Neural cell (in vitro differentiated cells): ENCODE measurements at regions not wholly inside any gene's neighbourhood (a gene's known extent, or its start where the extent isn't known, plus 50 kb on each side); places are given as distances from the start of the nearest gene placed in this dataset.

Experiments used
- H2AFZ ChIP-seq: fragments of 200-600, 300-800 bp; sonication (generic), shearing (Covaris generic); 2 replicates; pipeline ENCODE4 v1.6.0; 2014; ENCODE audit warnings: low read depth, mild to moderate bottlenecking, antibody characterized with exemption, low read length, moderate library complexity
- H3F3A ChIP-seq: fragments of 200-600 bp; shearing (Covaris generic); 2 replicates; pipeline ENCODE4 v1.6.1; 2016; ENCODE audit warnings: mild to moderate bottlenecking, moderate library complexity, mixed read lengths, antibody characterized with exemption, low read length; ENCODE audit not compliant: insufficient read depth, poor library complexity, severe bottlenecking
- H3K27ac ChIP-seq: fragments of 200-600, 300-800 bp; sonication (generic), shearing (Covaris generic); 2 replicates; pipeline ENCODE4 v1.5.1; 2014; ENCODE audit warnings: mild to moderate bottlenecking, low read length, moderate library complexity
- H3K27me3 ChIP-seq: fragments of 300-800, 200-600 bp; sonication (generic), shearing (Covaris generic); 2 replicates; pipeline ENCODE4 v1.6.0; 2014; ENCODE audit warnings: mild to moderate bottlenecking, low read depth, low read length, moderate library complexity; ENCODE audit not compliant: insufficient read depth
- H3K36me3 ChIP-seq: fragments of 300-800, 200-600 bp; sonication (generic), shearing (Covaris generic); 2 replicates; pipeline ENCODE4 v1.5.1; 2014; ENCODE audit warnings: mild to moderate bottlenecking, antibody characterized with exemption, low read length, moderate library complexity; ENCODE audit not compliant: insufficient read depth
- H3K4me2 ChIP-seq: fragments of 300-800, 200-600 bp; sonication (generic), shearing (Covaris generic); 2 replicates; pipeline ENCODE4 v1.6.0; 2014; ENCODE audit warnings: mild to moderate bottlenecking, low read length
- H3K4me3 ChIP-seq: fragments of 300-800, 200-600 bp; sonication (generic), shearing (Covaris generic); 2 replicates; pipeline ENCODE4 v1.5.1; 2014; ENCODE audit warnings: mild to moderate bottlenecking, low read length, moderate library complexity
- H3K79me2 ChIP-seq: fragments of 200-600 bp; shearing (Covaris generic); replicated peaks from 2 replicates; pipeline ENCODE4 v1.6.0; 2014; ENCODE audit warnings: mild to moderate bottlenecking, low read length, moderate library complexity; ENCODE audit not compliant: insufficient read depth
- H3K9ac ChIP-seq: fragments of 300-800, 200-600 bp; sonication (generic), shearing (Covaris generic); 2 replicates; pipeline ENCODE4 v1.6.1; 2016; ENCODE audit warnings: mild to moderate bottlenecking, low read length, mixed read lengths
- H3K9me2 ChIP-seq: fragments of 200-600 bp; shearing (Covaris generic); 2 replicates; pipeline ENCODE4 v1.6.1; 2016; ENCODE audit warnings: mild to moderate bottlenecking, low read length, mixed read lengths; ENCODE audit not compliant: insufficient read depth
- H3K9me3 ChIP-seq: fragments of 200-600, 300-800 bp; sonication (generic), shearing (Covaris generic); 2 replicates; pipeline ENCODE4 v1.6.1; 2016; ENCODE audit warnings: mild to moderate bottlenecking, mixed run types, low read length, moderate library complexity, mixed read lengths
- H4K20me1 ChIP-seq: fragments of 200-600 bp; shearing (Covaris generic); 2 replicates; pipeline ENCODE4 v1.6.1; 2016; ENCODE audit warnings: mild to moderate bottlenecking, mixed run types; ENCODE audit not compliant: insufficient read depth
- EP300 ChIP-seq: fragments of 450-650 bp; conservative IDR thresholded peaks from 2 replicates; pipeline ENCODE4 v1.6.1; 2014; ENCODE audit warnings: antibody characterized with exemption, mild to moderate bottlenecking, moderate library complexity; ENCODE audit not compliant: poor library complexity, severe bottlenecking
- EZH2 ChIP-seq: fragments of 200-600, 300-800 bp; shearing (Covaris generic), sonication (generic); IDR thresholded peaks from 2 replicates; pipeline ENCODE4 v1.6.1; 2014; ENCODE audit warnings: antibody characterized with exemption, low read length, borderline replicate concordance, mild to moderate bottlenecking; ENCODE audit not compliant: insufficient read depth, poor library complexity, severe bottlenecking
- MXI1 ChIP-seq: fragments of 450-650 bp; conservative IDR thresholded peaks from 2 replicates; pipeline ENCODE4 v1.6.1; 2014; ENCODE audit warnings: antibody characterized with exemption, mild to moderate bottlenecking; ENCODE audit not compliant: poor library complexity, severe bottlenecking
- POLR2AphosphoS5 ChIP-seq: IDR thresholded peaks from 2 replicates; pipeline ENCODE4 v1.6.1; 2012
- RAD21 ChIP-seq: fragments of 450-650 bp; conservative IDR thresholded peaks from 2 replicates; pipeline ENCODE4 v1.6.1; 2014; ENCODE audit warnings: antibody characterized with exemption, mild to moderate bottlenecking, moderate library complexity
- SMC3 ChIP-seq: fragments of 450-650 bp; conservative IDR thresholded peaks from 2 replicates; pipeline ENCODE4 v1.6.1; 2014; ENCODE audit warnings: antibody characterized with exemption, mild to moderate bottlenecking, moderate library complexity; ENCODE audit not compliant: poor library complexity
- TAF1 ChIP-seq: IDR thresholded peaks from 2 replicates; pipeline ENCODE4 v1.6.1; 2012; ENCODE audit warnings: low read depth
- TF ChIP-seq, protein P1 (sequence below): fragments of 450-650 bp; IDR thresholded peaks from 2 replicates; pipeline ENCODE4 v1.5.1; 2014; ENCODE audit warnings: antibody characterized with exemption, mild to moderate bottlenecking, moderate library complexity; ENCODE audit not compliant: poor library complexity, severe bottlenecking
- TF ChIP-seq, protein P2 (sequence below): IDR thresholded peaks from 2 replicates; pipeline ENCODE4 v1.6.1; 2012; ENCODE audit warnings: borderline replicate concordance

DNA sequence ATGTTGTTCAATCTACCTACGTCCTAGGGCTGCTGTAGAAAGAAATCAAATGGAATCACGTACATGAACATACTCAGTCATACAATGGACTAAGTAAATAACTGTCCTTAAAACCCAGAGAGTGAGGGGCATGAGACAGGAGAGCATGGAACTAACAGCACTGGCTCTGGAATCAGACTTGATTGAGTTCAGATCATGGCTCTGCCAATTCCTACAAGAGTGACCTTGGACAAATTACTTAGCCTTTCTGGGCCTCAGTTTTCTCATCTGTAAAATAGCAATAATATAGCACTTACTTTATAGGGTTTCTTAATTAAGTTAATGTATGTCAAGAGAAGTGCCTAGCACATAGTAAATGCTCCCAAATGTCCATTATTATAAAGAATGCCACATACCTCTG, 106.8 kb downstream of the HNRNPLL start:
- no peaks in the 10 kb centered on the region for H3K9me2 ChIP-seq
- no peak overlapping the region for H3K4me3 ChIP-seq
- H3K4me2 ChIP-seq = no peak overlapping the region
- no peaks in the 10 kb centered on the region for H4K20me1 ChIP-seq
- H3K79me2 ChIP-seq = no peaks in the 10 kb centered on the region
- no peaks in the 10 kb centered on the region for H3K9me3 ChIP-seq
- TF ChIP-seq POLR2AphosphoS5 = no peak
- no peak for TF ChIP-seq RAD21
- no peak for TF ChIP-seq MXI1
- no peak for TF ChIP-seq TAF1
- no peak for TF ChIP-seq EP300
- TF ChIP-seq SMC3 = no peak
- TF ChIP-seq, protein P1, sequence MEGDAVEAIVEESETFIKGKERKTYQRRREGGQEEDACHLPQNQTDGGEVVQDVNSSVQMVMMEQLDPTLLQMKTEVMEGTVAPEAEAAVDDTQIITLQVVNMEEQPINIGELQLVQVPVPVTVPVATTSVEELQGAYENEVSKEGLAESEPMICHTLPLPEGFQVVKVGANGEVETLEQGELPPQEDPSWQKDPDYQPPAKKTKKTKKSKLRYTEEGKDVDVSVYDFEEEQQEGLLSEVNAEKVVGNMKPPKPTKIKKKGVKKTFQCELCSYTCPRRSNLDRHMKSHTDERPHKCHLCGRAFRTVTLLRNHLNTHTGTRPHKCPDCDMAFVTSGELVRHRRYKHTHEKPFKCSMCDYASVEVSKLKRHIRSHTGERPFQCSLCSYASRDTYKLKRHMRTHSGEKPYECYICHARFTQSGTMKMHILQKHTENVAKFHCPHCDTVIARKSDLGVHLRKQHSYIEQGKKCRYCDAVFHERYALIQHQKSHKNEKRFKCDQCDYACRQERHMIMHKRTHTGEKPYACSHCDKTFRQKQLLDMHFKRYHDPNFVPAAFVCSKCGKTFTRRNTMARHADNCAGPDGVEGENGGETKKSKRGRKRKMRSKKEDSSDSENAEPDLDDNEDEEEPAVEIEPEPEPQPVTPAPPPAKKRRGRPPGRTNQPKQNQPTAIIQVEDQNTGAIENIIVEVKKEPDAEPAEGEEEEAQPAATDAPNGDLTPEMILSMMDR = no peak
- no peak for TF ChIP-seq EZH2
- TF ChIP-seq, protein P2, sequence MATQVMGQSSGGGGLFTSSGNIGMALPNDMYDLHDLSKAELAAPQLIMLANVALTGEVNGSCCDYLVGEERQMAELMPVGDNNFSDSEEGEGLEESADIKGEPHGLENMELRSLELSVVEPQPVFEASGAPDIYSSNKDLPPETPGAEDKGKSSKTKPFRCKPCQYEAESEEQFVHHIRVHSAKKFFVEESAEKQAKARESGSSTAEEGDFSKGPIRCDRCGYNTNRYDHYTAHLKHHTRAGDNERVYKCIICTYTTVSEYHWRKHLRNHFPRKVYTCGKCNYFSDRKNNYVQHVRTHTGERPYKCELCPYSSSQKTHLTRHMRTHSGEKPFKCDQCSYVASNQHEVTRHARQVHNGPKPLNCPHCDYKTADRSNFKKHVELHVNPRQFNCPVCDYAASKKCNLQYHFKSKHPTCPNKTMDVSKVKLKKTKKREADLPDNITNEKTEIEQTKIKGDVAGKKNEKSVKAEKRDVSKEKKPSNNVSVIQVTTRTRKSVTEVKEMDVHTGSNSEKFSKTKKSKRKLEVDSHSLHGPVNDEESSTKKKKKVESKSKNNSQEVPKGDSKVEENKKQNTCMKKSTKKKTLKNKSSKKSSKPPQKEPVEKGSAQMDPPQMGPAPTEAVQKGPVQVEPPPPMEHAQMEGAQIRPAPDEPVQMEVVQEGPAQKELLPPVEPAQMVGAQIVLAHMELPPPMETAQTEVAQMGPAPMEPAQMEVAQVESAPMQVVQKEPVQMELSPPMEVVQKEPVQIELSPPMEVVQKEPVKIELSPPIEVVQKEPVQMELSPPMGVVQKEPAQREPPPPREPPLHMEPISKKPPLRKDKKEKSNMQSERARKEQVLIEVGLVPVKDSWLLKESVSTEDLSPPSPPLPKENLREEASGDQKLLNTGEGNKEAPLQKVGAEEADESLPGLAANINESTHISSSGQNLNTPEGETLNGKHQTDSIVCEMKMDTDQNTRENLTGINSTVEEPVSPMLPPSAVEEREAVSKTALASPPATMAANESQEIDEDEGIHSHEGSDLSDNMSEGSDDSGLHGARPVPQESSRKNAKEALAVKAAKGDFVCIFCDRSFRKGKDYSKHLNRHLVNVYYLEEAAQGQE = no peak
- no peak overlapping the region for H3K27ac ChIP-seq
- H3K36me3 ChIP-seq = no peaks in the 10 kb centered on the region
- H3K9ac ChIP-seq = no peak overlapping the region
- H2AFZ ChIP-seq = no peak overlapping the region
- no peaks in the 10 kb centered on the region for H3K27me3 ChIP-seq
- no peaks in the 10 kb centered on the region for H3F3A ChIP-seq

DNA sequence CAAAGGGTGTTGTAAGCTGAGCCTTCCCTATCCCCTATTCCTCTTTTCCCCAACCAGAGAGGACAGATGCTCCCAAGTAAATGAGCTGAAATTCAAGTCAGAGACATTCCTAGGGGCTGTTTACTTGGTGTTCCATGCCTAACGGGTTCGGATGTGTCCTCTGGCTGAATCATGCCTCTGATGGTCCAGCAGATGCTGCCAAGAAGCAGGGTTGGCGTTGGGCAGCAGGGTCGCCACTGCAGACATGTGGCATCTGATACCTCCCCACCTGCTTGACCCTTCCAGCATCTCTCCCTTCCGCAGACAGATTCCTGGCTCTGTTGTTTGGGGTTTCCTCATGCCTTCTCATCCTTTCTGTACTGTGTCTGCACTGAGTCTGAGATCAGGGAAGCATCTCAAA, 108.3 kb downstream of the HNRNPLL start:
- no peaks in the 10 kb centered on the region for H3F3A ChIP-seq
- H3K9me2 ChIP-seq = no peaks in the 10 kb centered on the region
- no peak overlapping the region for H3K4me2 ChIP-seq
- H4K20me1 ChIP-seq = no peaks in the 10 kb centered on the region
- no peaks in the 10 kb centered on the region for H3K36me3 ChIP-seq
- H3K27me3 ChIP-seq = no peaks in the 10 kb centered on the region
- no peak overlapping the region for H3K4me3 ChIP-seq
- no peak overlapping the region for H3K27ac ChIP-seq
- no peak overlapping the region for H3K9ac ChIP-seq
- TF ChIP-seq MXI1 (no peak), TAF1 (no peak), EP300 (no peak), POLR2AphosphoS5 (no peak), SMC3 (no peak), EZH2 (no peak), RAD21 (no peak)
- TF ChIP-seq, protein P2 = no peak
- TF ChIP-seq, protein P1 = no peak
- no peaks in the 10 kb centered on the region for H3K9me3 ChIP-seq
- H3K79me2 ChIP-seq = no peaks in the 10 kb centered on the region
- no peak overlapping the region for H2AFZ ChIP-seq
